Mesodermal cell (in vitro differentiated cells): ENCODE measurements at regions not wholly inside any gene's neighbourhood (a gene's known extent, or its start where the extent isn't known, plus 50 kb on each side); places are given as distances from the start of the nearest gene placed in this dataset.
A peak's percentile ranks its signal among the peaks of the same experiment; 100 is the strongest.

Experiments used
- H3K27ac ChIP-seq: 2 replicates; pipeline ENCODE4 v1.7.0; 2013; ENCODE audit warnings: mild to moderate bottlenecking, low read depth, low read length, moderate library complexity; ENCODE audit not compliant: severe bottlenecking
- H3K36me3 ChIP-seq: 2 replicates; pipeline ENCODE4 v1.7.1; 2013; ENCODE audit warnings: mild to moderate bottlenecking, low read length, moderate library complexity; ENCODE audit not compliant: control insufficient read depth, insufficient read depth
- H3K4me1 ChIP-seq: one replicate; pipeline ENCODE4 v1.7.1; 2013; ENCODE audit warnings: mild to moderate bottlenecking, low read length; ENCODE audit not compliant: insufficient read depth, control insufficient read depth, poor library complexity, severe bottlenecking
- H3K4me3 ChIP-seq: 2 replicates; pipeline ENCODE4 v1.7.0; 2013; ENCODE audit warnings: low read length, control low read depth, mild to moderate bottlenecking; ENCODE audit not compliant: insufficient read depth, poor library complexity, severe bottlenecking; ENCODE audit errors: extremely low read depth
- H3K9me3 ChIP-seq: 2 replicates; pipeline ENCODE4 v1.7.1; 2013; ENCODE audit warnings: mild to moderate bottlenecking, low read length, moderate library complexity; ENCODE audit not compliant: control insufficient read depth
- WGBS, 2 experiments: methylation state at CpG; one replicate each; pipeline ENCODE4 v1.1.5; 2013; ENCODE audit warnings: missing lambda C conversion rate in 2 of 2; ENCODE audit not compliant: insufficient coverage in 2 of 2; 5-methylcytosine and 5-hydroxymethylcytosine counted together

DNA sequence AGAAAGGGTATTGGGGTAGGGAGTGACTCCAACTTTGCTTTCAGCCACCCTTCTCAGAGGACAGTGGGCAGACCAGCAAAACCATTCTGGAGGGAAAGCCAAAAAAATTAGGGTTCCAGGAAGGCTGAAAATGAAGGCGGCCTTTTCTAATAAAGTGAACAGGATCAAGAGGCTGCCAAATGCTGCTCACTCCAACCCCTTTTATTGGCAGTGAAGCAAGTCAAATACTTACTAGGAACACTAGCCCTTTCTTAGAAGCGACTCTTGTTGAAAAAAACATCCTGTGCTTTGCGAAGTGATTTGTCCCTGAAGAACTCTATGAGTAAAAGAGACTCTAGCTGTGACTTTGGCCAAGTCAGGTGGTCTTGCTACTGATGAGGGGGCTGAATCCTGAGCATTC lies 83.6 kb upstream of the CYP1B1 start:
- Histone ChIP-seq H3K36me3 (no peaks in the 10 kb centered on the region), H3K4me1 (peaks cover 22% of the 10 kb centered on the region), H3K4me3 (no peak overlapping the region), H3K9me3 (no peaks in the 10 kb centered on the region), H3K27ac (no peak overlapping the region)
- WGBS, 2 experiments: 94 to 100% methylated on average over 3 of the region's 3 CpGs

GRCh38 chr2:38159191-38159590 lies 83.2 kb upstream of the CYP1B1 start:
- Histone ChIP-seq H3K4me1 (peaks cover 26% of the 10 kb centered on the region), H3K36me3 (no peaks in the 10 kb centered on the region), H3K4me3 (no peak overlapping the region), H3K9me3 (no peaks in the 10 kb centered on the region), H3K27ac (no peak overlapping the region)
- 93 to 100% methylated on average over 5 to 6 of the region's 6 CpGs for WGBS, 2 experiments

DNA sequence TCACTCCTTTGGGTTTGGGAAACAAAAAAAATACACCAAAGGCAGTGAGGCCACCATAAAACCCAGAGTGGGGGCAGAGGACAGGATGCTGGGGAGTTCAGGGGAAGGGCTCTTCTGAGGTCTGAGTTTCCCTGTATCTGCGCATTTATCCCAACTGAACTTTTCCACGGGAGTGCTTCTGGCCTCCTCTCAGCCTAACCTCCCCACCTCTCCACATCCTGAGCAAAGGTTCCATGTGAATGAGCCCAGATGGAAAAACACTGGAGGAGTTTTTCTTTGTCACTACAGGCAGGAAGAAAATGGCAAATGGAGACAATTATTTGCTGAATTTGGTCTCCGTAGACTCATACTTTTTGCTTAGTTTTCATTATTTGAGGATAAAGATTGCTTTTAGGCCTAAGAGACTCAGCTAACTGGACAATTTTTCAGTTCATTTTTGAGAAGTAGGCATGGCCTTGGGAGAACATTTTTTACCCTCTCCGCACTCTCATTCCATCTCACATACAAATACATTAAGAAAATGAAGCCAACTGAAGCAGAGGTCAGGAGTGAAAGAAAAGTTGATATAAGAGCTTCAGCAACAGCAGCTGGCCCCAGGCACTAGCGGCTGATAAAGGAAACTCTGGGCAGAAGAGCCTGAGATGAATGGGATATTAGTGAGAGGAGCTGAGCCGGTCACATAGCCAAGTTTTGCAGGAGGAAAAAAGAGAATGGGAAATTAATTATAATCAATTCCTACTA lies 82.6 kb upstream of the CYP1B1 start:
- WGBS, 2 experiments: 88 to 100% methylated on average over 1 to 2 of the region's 6 CpGs
- H3K36me3 ChIP-seq: no peaks in the 10 kb centered on the region
- H3K4me3 ChIP-seq: no peak overlapping the region
- peak overlapping the region; percentile 11 for H3K27ac ChIP-seq
- no peaks in the 10 kb centered on the region for H3K9me3 ChIP-seq
- peaks cover 30% of the 10 kb centered on the region for H3K4me1 ChIP-seq

GRCh38 chr2:38156436-38156835 lies 80.5 kb upstream of the CYP1B1 start:
- Histone ChIP-seq H3K4me3 (no peak overlapping the region), H3K27ac (peak overlapping the region; percentile 13)
- 95 to 100% methylated on average over 3 to 4 of the region's 5 CpGs for WGBS, 2 experiments

GRCh38 chr2:38155015-38155414 lies 79.1 kb upstream of the CYP1B1 start:
- Histone ChIP-seq H3K36me3 (no peaks in the 10 kb centered on the region), H3K9me3 (no peaks in the 10 kb centered on the region), H3K4me1 (peaks cover 30% of the 10 kb centered on the region), H3K4me3 (no peak overlapping the region), H3K27ac (peak overlapping the region; percentile 81)
- 80 to 100% methylated on average over 2 of the region's 3 CpGs for WGBS, 2 experiments

More at GRCh38 chr2:38156436-38156835, 80.5 kb upstream of the CYP1B1 start:
- Histone ChIP-seq H3K9me3 (no peaks in the 10 kb centered on the region), H3K4me1 (peaks cover 30% of the 10 kb centered on the region), H3K36me3 (no peaks in the 10 kb centered on the region)

GRCh38 chr2:38154395-38154794 lies 78.4 kb upstream of the CYP1B1 start:
- Histone ChIP-seq H3K27ac (peak overlapping the region; percentile 81), H3K4me1 (peaks cover 30% of the 10 kb centered on the region), H3K4me3 (no peak overlapping the region), H3K36me3 (no peaks in the 10 kb centered on the region), H3K9me3 (no peaks in the 10 kb centered on the region)
- WGBS, 2 experiments: 83 to 85% methylated on average over 1 to 2 of the region's 2 CpGs

GRCh38 chr2:38153476-38154135 lies 77.7 kb upstream of the CYP1B1 start:
- Histone ChIP-seq H3K4me3 (no peak overlapping the region), H3K9me3 (no peaks in the 10 kb centered on the region), H3K4me1 (peaks cover 24% of the 10 kb centered on the region), H3K27ac (no peak overlapping the region), H3K36me3 (no peaks in the 10 kb centered on the region)
- 89 to 94% methylated on average over 6 of the region's 6 CpGs for WGBS, 2 experiments

DNA sequence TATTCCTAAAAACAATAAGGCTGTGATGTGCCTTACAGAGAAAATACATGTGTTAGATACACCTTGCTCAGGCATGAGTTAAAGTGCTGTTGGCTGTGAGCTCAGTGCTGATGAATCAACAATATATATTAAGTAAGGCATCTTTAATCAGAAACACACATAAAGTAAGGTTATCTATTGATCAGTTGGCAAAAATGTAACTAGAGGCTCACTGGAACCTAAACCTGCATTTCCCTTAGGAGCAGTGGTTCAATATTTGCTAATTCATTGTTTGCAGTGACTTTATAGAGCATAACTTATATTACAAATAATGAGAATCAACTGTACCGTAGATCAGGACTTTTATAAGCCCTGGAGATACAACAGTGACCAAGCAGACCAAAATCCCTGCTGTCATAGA lies 77.0 kb upstream of the CYP1B1 start:
- Histone ChIP-seq H3K4me3 (no peak overlapping the region), H3K36me3 (no peaks in the 10 kb centered on the region), H3K27ac (no peak overlapping the region), H3K4me1 (peaks cover 24% of the 10 kb centered on the region), H3K9me3 (no peaks in the 10 kb centered on the region)
- no CpG with 5 or more reads among the region's 1 CpG for WGBS, 2 experiments

DNA sequence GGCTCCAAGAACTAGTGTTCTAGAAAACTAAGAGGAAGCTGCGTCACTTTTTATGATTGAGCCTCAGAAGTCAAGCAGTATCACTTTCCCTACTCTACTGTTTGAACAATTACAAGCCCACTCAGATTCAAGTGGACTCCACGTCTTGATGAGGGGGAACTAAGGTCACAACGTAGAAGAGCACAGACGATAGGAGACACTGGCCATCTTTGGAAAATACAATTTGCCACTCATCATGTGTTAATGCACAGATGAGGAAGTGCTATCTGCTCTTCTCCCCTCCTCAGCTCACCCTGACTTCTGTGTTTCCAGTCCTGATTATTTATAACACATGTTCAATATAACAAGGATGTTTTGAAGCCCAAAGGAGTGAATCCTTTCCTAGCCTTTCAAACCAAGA lies 76.1 kb upstream of the CYP1B1 start:
- Histone ChIP-seq H3K4me1 (peaks cover 30% of the 10 kb centered on the region), H3K9me3 (no peaks in the 10 kb centered on the region), H3K27ac (no peak overlapping the region), H3K36me3 (no peaks in the 10 kb centered on the region), H3K4me3 (no peak overlapping the region)
- WGBS, 2 experiments: 100% methylated on average over 3 of the region's 4 CpGs; no CpG with 5 or more reads in 1 of the 2 experiments

- Histone ChIP-seq H3K9me3 (peaks cover 4% of the 10 kb centered on the region), H3K4me3 (no peak overlapping the region), H3K27ac (no peak overlapping the region), H3K36me3 (no peaks in the 10 kb centered on the region), H3K4me1 (peaks cover 20% of the 10 kb centered on the region)
- 83 to 100% methylated on average over 2 of the region's 2 CpGs for WGBS, 2 experiments
Observed at GRCh38 chr2:38149531-38149930, 73.6 kb upstream of the CYP1B1 start.

DNA sequence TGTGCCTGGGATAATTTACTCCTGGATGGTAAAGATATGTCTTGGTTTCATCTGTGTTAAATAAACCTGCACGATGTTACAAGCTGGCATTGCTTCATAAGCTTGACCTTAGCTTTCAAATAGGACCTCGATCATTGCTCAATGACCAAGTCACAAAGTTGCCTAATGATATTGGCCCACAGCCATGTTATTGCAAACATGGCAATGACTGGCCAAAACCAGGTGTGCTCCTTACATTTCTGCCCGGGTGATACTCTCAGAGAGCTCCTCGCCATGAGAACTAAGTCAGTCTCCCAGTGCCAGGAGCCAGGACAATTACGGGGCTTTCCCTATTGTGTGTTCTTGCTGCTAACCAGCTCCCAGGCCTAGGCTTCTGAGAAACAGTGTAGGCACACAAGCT lies 72.5 kb upstream of the CYP1B1 start:
- H3K9me3 ChIP-seq: peaks cover 11% of the 10 kb centered on the region

More for the DNA sequence above, 72.5 kb upstream of the CYP1B1 start:
- no peak overlapping the region for H3K27ac ChIP-seq
- H3K4me3 ChIP-seq: no peak overlapping the region
- H3K4me1 ChIP-seq: peaks cover 13% of the 10 kb centered on the region
- WGBS, 2 experiments: 88 to 90% methylated on average over 5 of the region's 5 CpGs
- H3K36me3 ChIP-seq: no peaks in the 10 kb centered on the region
